ENCODE measurements at regions not wholly inside any gene's neighbourhood (a gene's known extent, or its start where the extent isn't known, plus 50 kb on each side); places are given as distances from the start of the nearest gene placed in this dataset.

DNA sequence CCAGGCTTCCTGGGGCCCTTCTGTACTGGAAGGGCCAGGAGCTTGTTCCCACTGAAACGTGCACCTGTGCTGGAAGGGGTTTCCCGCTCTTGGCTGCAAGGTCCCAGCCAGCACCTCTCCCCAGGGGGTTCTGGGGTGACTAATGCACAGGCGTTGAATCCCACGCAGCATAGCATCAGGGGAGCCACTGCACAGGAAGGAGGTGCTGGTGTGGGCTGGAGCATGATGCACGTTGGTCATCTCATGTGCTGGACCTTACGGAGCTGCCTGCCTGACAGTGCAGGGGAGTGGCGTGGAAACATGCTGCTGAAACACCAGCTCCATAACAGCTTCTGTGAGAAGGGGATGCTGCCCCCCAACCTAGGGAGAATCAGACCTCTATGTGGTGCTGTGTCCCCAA, 623.0 kb downstream of the AACS start:
- no peak for DNase-seq

DNA sequence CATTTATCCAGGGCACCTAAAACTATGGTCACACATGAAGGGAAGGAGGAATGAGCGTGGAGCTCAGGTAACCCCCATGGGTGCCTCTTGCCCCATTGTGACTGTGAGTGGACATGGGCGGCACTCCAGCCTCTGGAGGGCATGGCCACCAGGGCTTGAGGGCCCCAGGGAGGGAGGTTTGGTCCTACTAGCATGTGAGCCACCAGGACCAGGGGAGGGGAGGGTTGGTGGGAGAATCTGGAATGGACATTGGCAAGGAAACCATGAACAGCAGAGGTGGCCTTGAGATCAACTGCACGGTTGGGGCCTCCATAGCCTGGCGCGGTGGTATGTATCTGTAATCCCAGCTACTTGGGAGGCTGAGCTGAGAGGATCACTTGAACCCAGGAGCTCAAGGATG, 623.6 kb downstream of the AACS start:
- DNase-seq = no peak

DNA sequence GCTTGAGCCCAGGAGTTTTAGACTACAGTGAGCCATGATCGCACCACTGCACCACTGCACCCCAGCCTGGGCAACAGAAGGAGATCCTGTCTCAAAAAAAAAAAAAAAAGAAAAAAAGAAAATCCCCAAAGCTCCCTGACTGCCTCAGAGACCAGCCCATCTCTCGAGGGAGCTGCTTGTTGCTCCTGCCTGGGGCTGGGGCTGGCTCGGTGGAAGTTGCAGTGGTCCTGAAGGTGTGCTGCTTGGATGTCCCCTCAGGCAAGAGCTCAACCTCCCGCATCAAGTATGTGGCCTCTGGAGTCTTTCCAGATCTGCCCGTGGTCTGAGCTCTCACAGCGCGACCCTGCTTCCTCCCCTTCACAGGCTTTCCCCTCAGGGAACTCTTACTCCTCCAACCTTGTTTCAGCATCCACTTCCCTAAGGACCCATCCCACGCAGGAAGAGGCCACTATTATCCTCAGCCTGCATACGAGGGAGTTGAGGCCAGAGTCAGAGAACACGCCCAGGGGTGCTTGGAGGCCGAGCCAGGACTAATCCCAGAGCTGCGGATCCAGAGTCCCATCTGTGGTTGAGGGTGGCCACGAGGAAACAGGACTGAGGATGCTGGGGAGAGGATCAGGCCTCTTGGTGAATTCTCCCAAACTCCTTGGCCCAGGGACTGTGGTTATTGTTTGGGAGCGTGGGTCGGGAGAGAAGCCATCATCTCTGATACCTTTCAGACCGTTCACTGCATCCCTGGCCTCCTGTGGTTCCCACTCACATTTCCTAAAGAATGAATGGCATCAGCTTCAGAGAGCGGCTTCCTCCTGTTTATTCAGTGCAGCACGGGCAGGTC, 624.6 kb downstream of the AACS start:
- no peak for DNase-seq

DNA sequence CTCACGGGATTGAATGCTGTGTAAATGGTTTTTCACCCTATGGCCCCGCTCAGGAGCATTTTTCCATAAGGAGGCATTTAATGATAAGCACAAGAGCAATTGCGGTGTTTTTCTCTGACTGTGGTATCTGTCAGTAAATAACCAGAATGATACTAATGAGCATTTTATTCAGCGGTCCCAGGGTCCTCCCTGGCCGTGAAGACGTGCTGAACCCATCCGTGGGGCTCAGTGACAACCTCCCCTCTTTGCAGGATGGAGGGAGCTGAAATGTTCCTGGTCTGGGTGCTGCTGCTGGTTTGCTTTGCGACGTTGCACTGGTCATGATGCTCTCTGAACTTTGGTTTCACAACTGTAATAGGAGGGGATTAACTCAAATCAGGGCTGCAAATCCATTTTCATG, 625.6 kb downstream of the AACS start:
- DNase-seq = no peak

DNA sequence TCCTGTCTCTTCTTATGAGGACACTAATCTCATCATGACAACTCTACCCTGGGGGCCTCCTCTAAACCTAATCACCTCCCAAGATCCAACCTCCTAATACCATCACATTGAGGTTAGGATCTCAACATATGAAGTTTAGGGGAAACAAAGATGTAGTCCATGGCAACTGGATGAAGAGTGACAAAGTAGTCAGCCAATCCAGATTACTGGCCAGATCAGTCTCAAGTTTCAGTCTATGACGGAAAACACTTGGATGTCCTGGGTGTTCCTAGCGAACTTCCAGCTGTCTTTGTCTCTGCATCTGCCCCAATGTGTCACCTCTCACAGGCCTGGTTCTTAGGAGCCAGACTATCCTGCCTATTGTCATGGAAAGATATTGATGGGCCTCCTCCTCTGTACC, 630.8 kb downstream of the AACS start:
- DNase-seq = no peak

DNA sequence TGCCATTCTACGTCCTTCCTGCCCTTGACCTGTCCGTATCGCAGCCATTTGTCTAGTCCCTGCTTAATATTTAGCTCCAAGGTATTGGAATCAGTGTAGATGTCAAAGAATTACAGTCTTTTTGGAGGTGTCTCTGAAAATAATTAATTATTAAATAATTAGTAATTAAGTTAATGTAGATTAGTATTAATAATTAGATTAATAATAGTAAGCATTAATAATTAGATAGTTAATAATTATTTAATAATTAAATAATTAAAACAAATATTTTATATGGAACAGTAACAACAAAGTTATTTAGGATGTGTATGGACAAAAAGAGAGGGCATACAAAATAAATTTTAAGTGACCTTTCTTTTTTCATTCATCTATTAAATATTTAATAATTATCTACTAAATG, 639.6 kb downstream of the AACS start:
- DNase-seq = no peak

DNA sequence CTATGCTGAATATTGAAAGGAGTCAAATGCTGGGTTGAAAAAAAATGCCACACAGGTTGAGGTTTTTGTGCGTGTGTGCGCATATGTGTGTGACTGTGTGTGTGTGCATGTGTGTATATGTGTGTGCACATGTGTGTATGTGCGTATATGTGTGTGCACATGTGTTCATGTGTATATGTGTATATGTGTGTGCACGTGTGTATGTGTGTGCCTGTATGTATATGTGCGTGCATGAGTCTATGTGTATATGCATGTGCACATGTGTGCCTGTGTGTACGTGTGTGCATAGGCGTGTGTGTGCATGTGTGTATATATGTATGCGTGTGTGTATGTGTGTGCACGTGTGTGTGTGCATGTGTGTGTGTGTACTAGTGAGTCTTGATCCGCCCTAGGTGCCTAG, 655.7 kb downstream of the AACS start:
- no peak for DNase-seq

DNA sequence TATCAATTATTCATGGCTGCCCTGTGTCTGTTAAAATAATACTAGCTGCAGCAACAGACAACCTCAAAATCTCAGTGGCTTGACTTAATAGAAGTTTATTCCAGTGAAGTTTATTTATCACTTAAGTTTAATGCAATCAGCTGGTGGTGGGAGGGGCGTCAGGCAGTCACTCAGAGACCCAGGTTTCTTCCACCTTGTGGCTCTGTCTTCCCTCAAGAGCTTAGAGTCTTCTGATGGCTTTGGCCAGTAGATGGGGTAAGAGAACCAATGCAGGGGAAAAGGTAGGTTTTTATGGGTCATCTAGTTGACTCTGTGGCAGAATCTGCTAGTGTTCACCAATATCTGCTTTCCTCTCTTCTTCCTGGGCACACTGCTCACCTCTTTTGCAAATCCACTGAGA, 668.9 kb downstream of the AACS start:
- no peak for DNase-seq

DNA sequence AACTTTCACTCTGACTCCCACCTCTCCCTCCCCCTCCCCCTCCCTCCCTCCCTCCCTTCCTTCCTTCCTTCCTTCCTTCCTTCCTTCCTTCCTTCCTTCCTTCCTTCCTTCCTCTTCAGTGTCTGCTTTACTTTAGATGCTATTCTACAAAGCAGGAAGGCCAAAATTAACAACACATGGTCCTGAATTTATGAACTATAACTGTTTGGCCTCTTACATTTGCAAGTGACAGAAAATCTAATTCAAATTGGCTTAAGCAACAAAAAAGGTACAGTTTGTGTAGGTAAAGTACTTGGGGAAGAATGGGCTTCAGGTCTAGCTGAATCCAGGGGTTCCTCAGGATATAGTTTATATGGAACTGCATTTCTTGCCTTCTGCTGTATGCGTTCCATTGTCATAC, 673.0 kb downstream of the AACS start:
- DNase-seq = no peak

DNA sequence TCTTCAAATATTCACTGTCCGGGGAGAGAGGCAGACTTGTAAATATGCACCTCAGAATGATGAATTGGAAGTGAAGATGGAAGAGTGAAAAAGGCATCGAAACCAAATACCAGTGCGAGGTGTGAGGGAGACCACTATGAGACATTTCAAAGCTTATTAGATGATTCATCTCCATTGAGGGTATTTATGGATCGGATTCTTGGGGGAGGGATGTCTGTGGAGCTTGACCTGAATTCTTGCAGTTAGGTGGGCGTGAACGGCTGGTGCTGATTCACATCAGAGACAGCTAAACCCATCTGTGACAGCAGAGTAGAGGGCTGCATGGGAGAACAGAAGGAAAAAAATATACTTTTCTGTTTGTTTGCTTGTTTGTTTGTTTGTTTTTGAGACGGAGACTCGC, 677.2 kb downstream of the AACS start:
- no peak for DNase-seq

DNA sequence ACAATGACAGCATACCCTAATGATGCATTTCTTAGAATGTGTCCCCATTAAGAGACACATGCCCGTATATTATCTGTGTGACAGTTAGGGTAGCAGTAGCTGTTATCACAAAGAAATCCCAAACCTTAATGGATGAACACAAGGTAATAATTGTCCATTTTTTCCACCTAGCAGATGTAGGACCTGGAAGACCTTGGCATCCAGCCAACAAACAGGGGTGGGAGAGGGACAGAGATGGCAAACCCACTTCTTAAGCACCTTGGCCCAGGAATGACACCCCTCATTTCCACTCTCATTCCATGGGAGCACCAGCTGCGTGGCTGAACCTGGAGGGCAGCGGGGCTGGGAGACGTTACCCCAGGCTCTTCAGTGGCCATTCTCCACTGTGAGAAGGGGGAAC, 679.0 kb downstream of the AACS start:
- DNase-seq = no peak

DNA sequence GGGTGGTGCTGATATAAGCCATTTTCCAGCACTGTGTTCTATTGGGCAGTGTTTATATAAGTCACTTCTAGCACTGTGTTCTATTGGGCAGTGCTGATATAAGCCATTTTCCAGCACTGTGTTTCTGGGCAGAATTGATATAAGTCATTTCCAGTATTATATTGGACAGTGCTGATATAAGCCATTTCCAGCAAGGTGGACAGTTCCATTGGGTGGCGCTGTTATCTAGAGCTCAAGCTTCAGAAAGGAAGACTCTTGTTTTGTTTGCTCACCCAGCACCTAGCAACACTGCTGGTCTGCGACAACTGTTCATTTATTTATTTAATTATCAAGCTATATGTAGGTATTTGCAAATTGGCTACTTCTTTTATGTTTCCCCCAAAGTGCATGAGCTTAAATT, 690.3 kb downstream of the AACS start:
- no peak for DNase-seq

DNA sequence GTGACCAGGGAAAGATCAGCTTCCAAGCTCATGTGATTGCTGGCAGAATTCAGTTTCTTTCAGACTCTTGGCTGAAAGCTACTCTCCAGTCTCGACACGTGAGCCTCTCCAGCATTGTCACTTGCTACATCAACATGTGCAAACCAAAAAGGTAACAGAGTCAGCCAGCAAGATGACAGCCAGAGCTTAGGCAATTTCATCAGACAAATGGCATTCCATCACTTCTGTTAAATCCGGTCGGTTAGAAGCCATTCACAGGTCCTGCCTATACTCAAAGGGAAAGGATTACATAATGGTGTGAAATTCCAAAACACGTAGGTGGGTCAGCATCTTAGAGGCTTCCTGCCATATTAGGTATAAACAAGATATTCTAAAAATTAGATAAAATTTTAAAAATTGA, 700.9 kb downstream of the AACS start:
- no peak for DNase-seq

DNA sequence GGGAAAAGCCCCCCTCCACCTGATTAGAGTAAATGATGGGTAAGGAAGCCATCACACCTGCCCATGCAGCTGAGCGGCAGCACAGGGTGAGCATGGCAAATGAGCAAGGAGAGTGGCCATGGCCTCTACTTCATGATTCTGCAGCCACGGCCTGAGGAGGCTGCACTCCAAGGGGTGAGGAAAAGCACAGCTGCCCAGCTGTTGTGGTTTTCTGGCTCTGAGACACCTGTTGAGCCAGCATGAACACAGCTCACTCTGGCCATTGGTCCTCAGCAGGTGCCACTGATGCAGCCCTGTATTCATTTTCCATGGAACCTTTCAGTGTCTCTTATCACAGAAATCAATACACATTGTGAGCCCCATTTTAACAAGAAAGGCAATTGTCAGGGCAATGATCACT, 707.2 kb downstream of the AACS start:
- DNase-seq = no peak

DNA sequence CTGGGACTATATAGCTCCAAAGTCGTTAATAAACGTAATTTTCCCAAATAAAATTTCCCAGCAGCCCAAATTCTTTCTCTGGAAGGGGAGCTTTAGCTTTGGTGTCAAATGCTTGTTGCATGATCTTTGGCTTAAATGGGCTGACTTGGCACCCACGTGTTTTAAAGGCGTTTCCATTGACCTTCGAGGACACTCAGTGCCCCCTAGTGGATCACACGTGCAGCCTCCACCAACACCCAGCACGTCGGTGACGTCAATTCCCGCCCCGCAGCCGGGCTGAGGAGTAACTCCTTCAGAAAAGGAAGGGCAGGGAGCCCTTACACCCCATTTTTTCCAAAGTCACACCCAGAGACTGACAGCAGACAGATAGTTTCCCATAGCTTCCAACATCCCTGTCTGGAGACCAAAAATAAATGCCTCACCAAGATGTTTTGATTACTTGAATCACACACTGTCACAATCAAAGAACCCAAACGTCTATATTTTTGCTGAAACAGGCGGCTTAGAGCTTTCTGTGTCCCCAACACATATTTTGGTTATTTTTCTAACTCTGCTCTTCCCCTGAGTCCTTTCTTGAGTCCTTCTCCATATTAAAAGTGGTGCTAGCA, 707.9 kb downstream of the AACS start:
- DNase-seq = no peak

DNA sequence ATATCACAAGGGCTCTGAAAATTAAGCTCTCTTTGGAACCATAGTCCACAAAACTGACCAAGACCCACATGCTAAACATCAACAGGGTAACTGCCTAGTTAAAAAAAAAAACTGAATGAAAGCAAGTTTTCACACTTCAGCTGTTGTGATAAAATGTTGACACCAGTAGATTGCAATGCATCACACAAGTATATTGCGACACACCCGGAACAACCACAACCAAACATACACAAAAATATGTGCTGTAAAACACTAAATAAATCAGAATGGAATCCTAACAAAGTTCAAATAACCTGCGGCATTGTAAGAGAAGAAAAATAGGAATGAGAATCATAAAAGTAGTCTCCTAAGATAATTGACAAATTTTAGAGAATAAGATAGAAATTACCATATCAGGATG, 710.3 kb downstream of the AACS start:
- no peak for DNase-seq

DNA sequence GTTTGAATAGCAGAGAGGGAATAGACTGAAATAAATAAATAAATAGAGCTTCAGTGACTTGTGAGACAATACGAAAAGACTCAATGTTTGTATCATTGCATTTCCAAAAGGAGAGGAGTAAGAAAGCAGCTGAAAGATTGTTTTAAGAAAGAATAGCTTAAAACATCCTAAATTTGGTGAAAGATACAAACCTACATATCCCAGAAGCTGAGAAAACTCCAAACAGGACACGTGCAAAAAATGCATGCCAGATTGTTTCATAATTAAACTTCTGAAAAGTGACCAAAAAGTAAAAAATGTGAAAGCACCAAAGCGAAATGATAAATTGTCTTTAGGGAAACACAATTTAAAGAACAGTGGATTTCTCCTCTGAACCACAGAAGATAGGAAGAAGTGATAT, 711.0 kb downstream of the AACS start:
- DNase-seq = no peak

DNA sequence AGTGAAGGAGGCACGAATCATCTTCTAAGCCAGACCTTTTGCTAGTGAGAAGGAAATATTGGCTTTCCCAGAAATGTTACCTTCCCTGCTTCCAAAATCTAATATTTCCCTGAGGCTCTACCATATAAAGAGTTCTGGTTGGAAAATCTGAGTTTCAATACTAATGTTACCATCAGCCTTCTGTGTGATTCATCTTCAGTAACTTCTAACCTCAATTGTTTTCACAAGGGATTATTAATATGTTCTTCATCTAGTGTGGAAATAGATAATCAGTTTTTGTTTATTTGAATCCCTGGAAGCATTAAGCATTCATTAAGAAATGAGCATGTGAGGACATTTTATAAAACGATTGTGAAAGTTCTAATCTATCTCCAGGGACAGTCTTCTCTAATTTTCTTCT, 720.9 kb downstream of the AACS start:
- DNase-seq = no peak

DNA sequence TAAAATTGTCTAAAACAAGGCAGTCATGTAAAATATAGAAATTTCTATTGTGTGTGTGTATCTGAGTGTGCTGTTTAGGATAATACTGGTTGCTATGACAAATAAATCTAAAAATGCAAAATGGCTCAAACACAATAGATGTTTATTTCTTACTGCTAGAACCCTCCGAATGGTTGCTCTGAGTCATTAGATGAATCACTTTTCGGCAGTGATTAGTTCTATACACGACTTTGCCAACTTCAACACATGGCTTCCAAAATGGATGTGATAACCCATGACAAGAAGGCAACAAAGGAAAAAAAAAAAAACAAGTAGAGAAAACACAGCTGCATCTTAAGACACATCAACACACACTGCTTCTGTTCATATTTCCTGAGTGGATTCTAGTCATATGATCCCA, 729.2 kb downstream of the AACS start:
- DNase-seq = no peak

DNA sequence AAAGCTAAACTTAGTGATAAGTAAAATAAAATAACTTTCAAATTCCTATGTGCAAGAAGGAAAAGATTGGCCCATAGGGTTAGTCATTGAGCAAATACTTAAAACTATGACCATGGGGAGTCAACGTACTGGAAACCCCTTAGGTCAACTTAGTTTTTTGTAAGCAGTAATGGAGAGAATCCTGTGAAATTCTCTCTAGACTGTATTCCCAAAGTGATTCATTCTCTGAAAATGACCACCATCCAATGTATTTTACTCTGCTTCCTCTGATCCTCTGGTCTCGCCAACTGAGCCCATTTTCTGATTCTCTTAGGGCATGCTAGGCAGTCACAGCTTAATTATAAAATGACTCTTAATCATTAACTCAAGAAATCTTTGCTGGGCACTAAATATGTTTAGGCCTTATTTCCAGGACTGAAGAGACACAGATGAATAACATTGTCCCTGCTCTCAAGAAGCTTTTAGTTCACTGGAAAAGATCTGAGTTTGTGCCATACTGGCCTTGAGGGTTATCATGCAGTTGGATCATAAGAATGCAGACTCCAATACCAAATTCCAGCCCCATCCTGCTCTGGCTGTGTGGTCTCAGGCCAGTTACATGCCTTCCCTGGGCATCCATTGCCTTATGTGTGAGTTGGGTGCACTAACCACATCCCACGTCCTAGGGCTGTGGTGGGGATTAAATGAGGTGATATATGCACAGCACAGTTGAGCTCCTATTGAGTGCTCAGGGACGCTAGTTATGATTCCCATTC, 732.4 kb downstream of the AACS start:
- no peak for DNase-seq

DNA sequence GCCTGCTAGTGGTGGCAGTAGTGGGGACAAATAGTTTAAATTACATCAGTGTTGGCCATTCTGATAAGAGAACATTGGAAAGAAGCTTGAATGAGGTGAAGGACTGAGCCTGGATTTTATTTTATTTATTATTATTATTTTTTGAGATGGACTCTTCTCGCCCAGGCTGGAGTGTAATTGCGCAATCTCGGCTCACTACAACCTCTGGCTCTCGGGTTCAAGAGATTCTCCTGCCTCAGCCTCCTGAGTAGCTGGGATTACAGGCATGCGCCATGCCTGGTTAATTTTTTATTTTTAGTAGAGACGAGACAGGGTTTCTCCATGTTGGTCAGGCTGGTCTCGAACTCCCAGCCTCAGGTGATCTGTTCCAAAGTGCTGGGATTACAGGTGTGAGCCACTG, 739.4 kb downstream of the AACS start:
- no peak for DNase-seq

DNA sequence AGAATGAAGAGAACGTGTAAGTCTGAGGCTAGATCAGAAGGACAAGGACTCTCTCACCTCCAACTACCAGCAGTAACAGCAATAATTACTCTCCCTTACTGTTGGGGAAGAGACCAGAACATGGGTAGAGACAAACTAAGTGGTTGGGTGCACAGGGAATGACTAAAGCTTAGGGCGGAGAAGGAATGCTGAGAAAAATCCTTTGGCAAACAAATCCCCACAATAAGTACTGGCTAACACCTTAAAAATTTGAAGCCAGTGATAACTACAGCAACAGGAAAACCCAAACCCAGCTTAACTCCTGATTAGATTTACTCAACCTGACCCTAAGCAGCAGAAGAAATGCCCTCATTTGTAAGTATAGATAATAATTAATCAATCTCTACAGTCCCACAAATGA, 759.0 kb downstream of the AACS start:
- DNase-seq = no peak

DNA sequence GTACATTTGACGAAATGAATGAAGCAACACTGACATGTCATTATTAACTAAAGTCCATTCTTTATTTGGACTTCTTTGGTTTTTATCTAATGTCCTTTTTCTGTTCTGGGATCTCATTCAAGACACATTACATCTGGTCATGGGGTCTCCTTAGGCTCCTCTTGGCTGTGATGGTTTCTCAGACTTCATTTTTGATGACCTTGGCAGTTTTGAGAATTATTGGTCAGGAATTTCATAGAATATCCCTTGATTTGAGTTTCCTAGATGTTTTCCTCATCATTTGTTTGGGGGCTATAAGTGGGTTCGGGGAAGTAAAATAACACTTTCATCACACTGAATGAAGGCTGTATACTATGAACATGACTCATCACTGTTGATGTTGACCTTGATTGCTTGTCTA, 770.6 kb downstream of the AACS start:
- DNase-seq = no peak

DNA sequence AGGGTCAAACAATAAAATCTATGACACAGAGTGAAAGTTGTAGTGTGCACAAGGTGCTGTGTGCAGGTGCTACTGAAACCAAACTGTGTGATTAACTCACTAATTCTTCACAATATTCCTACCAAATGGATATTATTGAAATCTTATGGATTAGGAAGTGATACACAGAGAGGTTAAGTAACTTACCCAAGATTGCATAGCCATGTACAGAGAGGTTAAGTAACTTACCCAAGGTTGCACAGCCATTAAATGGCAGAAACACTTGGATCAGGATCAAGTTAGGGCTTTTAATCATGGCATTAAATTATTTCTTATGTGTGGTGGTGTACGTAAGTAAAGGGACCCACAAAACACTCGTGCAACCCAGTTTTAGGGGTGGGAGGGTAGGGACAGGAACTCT, 771.4 kb downstream of the AACS start:
- DNase-seq = no peak
